HG03135 (cell line): ENCODE measurements at regions not wholly inside any gene's neighbourhood (a gene's known extent, or its start where the extent isn't known, plus 50 kb on each side); places are given as distances from the start of the nearest gene placed in this dataset.
"Not testable (repeated sequence)": the region's sequence is repeated elsewhere in the genome, so short reads cannot be mapped to it uniquely, and the experiment has no call there.

Experiments
- ATAC-seq: cut with Tn5 transposase; IDR thresholded peaks from one replicate; pipeline ENCODE4 v1.9.1; 2021; ENCODE audit warnings: mild to moderate bottlenecking, moderate library complexity; ENCODE audit not compliant: unreplicated experiment

DNA sequence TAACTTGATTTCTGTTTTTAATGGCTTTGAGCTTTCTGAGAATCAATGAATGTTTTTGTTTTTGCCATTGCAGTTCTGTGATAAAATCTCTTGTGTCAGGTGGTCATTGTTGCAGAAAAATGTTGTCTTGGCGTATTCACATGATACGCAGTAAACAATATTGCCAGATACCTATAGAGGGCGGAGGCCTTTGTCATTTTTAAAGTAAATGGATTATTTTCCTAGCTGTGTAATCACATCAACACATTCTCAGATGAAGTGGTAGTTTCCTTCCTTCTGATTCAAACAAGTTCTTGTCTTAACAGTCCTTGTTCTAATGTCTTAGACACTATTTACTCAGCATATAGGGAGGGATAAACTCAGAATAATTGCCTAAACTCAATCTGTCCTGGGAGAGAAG lies 109.9 kb upstream of the DAB2 start:
- ATAC-seq: no peak

DNA sequence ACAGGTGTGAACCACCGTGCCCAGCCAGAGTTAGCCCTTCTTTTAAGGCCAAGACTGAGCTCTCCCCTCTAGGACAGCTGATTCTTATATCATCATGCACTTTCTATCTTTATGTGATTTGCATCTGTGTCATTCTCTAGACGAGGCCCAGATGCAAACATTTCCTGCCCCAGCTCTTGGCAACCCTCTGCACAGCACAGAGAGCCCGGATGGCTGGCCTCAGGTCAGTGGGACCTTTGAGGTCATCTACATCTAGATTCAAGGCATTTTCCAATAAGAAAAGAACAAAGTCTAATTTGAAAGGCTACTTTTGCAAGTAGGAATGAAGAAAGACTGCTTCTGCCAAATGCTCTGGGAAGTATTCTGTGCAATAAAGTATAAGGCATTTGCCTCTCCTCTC lies 109.0 kb upstream of the DAB2 start:
- ATAC-seq: no peak

DNA sequence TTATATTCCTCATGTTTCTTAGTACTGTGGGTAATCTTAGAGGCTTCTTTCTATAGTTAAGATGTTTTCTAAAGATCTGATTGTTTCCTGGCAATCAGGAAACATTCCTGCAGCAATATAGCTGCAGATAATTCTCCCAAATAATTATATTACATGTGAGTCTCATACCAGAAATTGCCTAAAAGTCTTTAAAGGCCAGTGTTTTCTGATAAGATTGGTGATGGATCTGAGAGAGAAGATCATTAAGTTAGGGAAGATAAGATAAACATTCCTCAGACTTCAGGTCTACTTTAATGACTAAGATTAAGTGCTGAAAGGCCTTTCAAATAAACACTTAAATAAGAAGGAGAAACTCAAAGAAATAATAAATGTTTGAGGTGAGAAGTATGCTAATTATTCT lies 107.7 kb upstream of the DAB2 start:
- no peak for ATAC-seq

- ATAC-seq: no peak
Measured at GRCh38 chr5:39531306-39531705, 106.5 kb upstream of the DAB2 start.

GRCh38 chr5:39526914-39527477 lies 102.2 kb upstream of the DAB2 start:
- no peak for ATAC-seq

- not testable (repeated sequence) for ATAC-seq
Measured at GRCh38 chr5:39525781-39526180, 101.0 kb upstream of the DAB2 start.

GRCh38 chr5:39525271-39525670 lies 100.5 kb upstream of the DAB2 start:
- no peak for ATAC-seq

GRCh38 chr5:39523821-39524220 lies 99.0 kb upstream of the DAB2 start:
- ATAC-seq: no peak

DNA sequence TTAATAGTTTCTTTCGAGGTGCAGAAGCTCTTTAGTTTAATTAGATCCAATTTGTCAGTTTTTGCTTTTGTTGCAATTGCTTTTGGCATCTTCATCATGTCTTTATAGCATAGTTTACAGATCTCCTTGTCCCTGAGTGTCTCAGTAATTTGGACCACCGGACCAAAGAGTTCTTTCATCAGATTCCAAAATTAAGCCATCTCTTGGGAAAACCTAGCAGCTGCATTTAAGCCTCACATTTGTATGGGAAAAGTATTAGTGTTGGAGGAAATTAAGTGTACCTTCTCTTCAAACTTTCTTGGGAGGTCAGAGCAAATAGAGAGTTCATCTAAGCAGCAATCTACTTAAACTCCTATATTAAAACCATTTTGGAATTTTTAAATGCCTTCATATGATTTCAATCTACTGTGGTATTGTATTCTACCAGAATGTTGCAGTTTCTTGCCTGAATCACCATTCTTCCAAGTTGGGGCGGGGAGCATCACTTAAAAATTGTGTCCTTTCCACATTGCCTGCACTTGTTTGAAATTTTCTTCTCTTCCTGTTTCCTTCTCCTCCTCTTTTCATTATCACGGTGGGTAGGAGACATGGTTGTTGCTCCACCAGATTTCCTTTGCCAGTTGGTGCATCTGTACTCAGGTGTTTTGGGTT lies 97.3 kb upstream of the DAB2 start:
- ATAC-seq: no peak

DNA sequence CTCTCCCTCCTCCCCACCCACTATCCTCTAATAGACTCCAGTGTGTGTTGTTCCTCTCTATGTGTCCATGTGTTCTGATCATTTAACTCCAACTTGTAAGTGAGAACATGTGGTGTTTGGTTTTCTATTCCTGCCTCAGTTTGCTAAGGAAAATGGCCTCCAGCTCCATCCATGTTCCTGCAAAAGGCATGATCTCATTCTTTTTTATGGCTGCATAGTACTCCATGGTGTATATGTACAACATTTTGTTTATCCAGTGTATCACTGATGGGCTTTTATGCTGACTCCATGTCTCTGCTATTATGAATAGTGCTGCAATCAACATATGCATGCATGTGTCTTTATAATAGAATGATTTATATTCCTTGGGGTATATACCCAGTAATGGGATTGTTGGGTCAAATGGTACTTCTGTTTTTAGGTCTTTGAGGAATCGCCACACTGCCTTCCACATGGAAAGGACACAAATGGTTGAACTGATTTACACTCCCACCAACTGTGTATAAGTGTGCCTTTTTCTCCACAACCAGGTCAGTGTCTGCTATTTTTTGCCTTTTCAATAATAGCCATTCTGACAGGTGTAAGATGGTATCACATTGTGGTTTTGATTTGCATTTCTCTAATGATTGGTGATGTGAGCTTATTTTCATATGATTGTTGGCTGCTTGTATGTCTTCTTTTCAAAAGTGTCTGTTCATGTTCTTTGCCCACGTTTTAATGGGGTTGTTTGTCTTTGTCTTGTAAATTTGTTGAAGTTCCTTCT lies 96.5 kb upstream of the DAB2 start:
- no peak for ATAC-seq

GRCh38 chr5:39520232-39520572 lies 95.4 kb upstream of the DAB2 start:
- no peak for ATAC-seq

- no peak for ATAC-seq
Measured at GRCh38 chr5:39519566-39520231, 94.9 kb upstream of the DAB2 start.

DNA sequence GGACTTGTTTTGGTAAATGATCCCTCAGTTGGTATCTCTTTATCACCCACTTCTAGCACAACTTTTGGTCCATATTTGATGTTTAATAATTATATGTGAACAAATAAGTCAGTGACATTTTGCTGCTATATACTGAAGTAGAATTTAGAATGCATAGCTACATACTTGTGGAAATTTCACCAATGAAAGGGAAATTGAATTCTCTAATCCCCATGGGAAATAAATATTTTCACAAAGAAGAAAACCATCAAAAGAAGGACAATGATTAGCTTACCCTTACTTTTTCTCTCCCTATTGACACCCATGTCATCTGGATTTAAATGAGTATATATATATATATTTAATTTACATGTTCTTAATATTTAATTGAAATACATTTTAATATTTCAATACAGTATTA lies 94.3 kb upstream of the DAB2 start:
- ATAC-seq: no peak

GRCh38 chr5:39518516-39518915 lies 93.7 kb upstream of the DAB2 start:
- ATAC-seq: no peak

DNA sequence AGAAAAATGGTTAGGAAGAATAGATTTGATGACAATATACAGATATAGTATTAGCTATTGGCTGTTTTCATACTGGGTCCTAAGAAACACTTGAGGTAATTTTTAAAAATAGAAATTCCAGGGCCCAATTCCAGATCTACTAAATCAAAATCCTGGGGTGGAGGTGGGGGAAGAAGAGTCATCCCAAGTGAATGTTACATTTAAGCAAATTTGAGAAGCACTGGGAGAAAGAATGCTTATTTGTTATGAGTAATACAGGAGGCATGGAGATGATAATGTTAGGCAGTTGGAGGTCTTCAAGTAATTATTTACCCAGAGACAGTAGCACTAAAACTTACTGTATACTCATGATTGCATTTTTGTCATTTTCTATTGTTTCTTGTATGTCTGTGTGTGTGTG lies 93.0 kb upstream of the DAB2 start:
- ATAC-seq: no peak

- no peak for ATAC-seq
Measured at GRCh38 chr5:39515881-39516280, 91.1 kb upstream of the DAB2 start.

GRCh38 chr5:39513236-39513635 lies 88.5 kb upstream of the DAB2 start:
- no peak for ATAC-seq

DNA sequence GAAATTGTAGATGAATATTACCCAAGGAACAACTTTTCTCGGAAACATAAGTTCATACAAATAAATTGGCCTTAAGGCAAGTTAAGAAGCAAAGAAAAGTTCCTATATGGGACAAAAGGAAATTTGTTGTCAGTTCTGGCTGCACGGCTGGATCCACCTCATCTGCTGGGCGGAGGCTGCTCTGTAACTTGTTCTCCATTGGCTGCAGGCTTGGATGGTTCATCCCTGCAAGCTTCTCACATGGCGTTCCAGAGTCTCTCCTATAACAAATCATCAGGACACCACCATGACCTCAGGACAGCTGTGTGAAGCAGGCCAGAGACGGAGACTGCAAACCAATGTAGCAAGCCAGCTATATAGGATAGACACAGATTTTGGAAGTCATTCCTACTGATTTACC lies 81.4 kb upstream of the DAB2 start:
- no peak for ATAC-seq

DNA sequence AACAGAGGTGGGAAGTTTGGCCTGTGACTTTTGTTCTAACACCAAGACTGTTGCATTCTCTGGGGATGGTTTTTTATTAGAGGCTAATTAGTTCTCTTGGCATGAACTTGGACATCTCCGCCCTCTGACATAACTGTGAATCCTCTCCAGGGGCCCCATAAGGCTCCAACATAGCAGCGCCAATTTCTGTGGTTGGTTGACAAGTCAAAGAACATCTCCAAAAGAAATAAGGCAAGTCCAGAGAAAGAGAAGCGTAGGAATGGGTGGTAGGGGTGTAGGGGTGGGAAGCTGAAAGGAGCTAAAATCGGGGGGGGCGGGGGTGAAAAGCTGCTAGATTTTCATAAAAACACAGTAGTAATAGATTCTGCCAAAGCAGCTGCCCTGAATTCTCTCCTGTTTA lies 81.0 kb upstream of the DAB2 start:
- no peak for ATAC-seq

DNA sequence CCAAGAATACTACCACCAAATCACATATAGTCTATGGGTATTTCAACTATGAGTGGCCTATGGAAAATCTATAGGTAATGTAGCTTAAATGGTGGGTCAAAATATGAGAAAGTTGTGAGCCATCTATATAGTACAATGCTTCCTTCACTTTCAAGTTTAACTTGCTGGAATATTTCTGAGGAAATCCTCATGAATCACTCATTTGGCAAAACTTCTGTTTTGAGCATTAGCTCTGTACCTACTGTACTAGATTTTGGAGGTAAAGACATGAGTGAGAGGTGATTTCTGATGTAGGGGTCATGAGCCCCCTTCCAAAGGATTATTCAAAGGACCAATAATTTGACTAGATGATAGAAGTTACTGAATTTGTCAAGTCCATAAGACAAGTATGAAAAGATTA lies 80.6 kb upstream of the DAB2 start:
- no peak for ATAC-seq

- ATAC-seq: no peak
Measured at GRCh38 chr5:39503155-39503554, 78.4 kb upstream of the DAB2 start.

DNA sequence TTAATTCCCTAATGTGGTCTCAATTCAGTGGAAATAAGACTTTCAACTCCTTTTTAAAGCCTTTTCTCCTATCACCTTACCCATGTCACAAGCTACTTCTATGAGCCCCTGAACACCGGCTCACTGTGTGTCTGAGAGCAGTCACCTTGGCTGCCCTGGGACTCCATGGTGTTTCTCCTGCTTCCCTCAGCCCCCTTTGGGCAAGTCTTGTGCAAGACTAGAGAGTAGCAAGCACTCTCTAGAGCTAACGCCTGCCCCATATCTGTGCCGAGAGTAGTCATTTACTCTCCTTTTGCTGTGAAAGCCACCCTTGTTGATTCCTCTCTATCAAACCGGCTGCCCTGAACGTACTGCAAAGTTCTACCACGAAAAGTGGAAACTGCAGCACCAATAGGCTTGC lies 77.9 kb upstream of the DAB2 start:
- ATAC-seq: no peak
